SK-N-SH treated with all-trans-retinoic acid at 6 μM for 48 hours (cell line): ENCODE measurements at regions not wholly inside any gene's neighbourhood (a gene's known extent, or its start where the extent isn't known, plus 50 kb on each side); places are given as distances from the start of the nearest gene placed in this dataset.
"Not testable (repeated sequence)": the region's sequence is repeated elsewhere in the genome, so short reads cannot be mapped to it uniquely, and the experiment has no call there.

Experiments used
- ATAC-seq: fragments of 200-7000 bp; cut with Tn5 transposase; 3 replicates; pipeline ENCODE4 v1.9.1; 2020; ENCODE audit warnings: mild to moderate bottlenecking, moderate library complexity
- ARNTL ChIP-seq: fragments of 450-650 bp; formaldehyde crosslinking; IDR thresholded peaks from 2 replicates; pipeline ENCODE4 v1.5.0; 2020; ENCODE audit warnings: low read depth, mild to moderate bottlenecking, moderate library complexity, borderline replicate concordance
- BACH2 ChIP-seq: fragments of 250-450 bp; sonication (Bioruptor Pico); IDR thresholded peaks from 2 replicates; pipeline ENCODE4 v1.9.0; 2021; ENCODE audit warnings: mild to moderate bottlenecking, borderline replicate concordance
- ESRRG ChIP-seq: fragments of 250-450 bp; sonication (Bioruptor Pico); IDR thresholded peaks from 2 replicates; pipeline ENCODE4 v1.6.1; 2021; ENCODE audit warnings: mild to moderate bottlenecking
- GLIS3 ChIP-seq: fragments of 250-450 bp; sonication (Bioruptor Pico); IDR thresholded peaks from 2 replicates; pipeline ENCODE4 v1.5.0; 2020; ENCODE audit warnings: mild to moderate bottlenecking, moderate library complexity
- ISL1 ChIP-seq: fragments of 250-450 bp; sonication (Bioruptor Pico); IDR thresholded peaks from 2 replicates; pipeline ENCODE4 v2.1.2; 2022; ENCODE audit warnings: mild to moderate bottlenecking, moderate library complexity
- OSR1 ChIP-seq: fragments of 250-450 bp; sonication (Bioruptor Pico); IDR thresholded peaks from 2 replicates; pipeline ENCODE4 v1.8.0; 2022; ENCODE audit warnings: moderate library complexity, mild to moderate bottlenecking, inconsistent platforms
- PPARA ChIP-seq: fragments of 250-450 bp; sonication (Bioruptor Pico); IDR thresholded peaks from 2 replicates; pipeline ENCODE4 v1.5.0; 2020; ENCODE audit warnings: mild to moderate bottlenecking, borderline replicate concordance
- SNAI2 ChIP-seq: fragments of 250-450 bp; sonication (Bioruptor Pico); IDR thresholded peaks from 2 replicates; pipeline ENCODE4 v1.5.0; 2020; ENCODE audit warnings: mild to moderate bottlenecking, moderate library complexity
- TOX ChIP-seq: fragments of 250-450 bp; sonication (Bioruptor Pico); IDR thresholded peaks from 2 replicates; pipeline ENCODE4 v1.8.0; 2021; ENCODE audit warnings: mild to moderate bottlenecking, moderate library complexity, borderline replicate concordance
- ZFP30 ChIP-seq: fragments of 450-650 bp; formaldehyde crosslinking; IDR thresholded peaks from 2 replicates; pipeline ENCODE4 v1.5.0; 2022; ENCODE audit warnings: mild to moderate bottlenecking, moderate library complexity
- ZNF565 ChIP-seq: fragments of 450-650 bp; formaldehyde crosslinking; conservative IDR thresholded peaks from 2 replicates; pipeline ENCODE4 v1.5.0; 2020; ENCODE audit warnings: low read depth, mild to moderate bottlenecking, moderate library complexity
- ZNF70 ChIP-seq: fragments of 450-650 bp; formaldehyde crosslinking; IDR thresholded peaks from 2 replicates; pipeline ENCODE4 v1.5.0; 2020; ENCODE audit warnings: mild to moderate bottlenecking, moderate library complexity
- ZNF8 ChIP-seq: fragments of 450-650 bp; formaldehyde crosslinking; IDR thresholded peaks from 2 replicates; pipeline ENCODE4 v1.5.0; 2020; ENCODE audit warnings: mild to moderate bottlenecking, moderate library complexity
- TF ChIP-seq, protein P1 (sequence below): fragments of 250-450 bp; sonication (Bioruptor Pico); IDR thresholded peaks from 2 replicates; pipeline ENCODE4 v1.5.1; 2020; ENCODE audit warnings: low read depth, mild to moderate bottlenecking, moderate library complexity
- TF ChIP-seq, protein P2 (sequence below): fragments of 250-450 bp; sonication (Bioruptor Pico); IDR thresholded peaks from 2 replicates; pipeline ENCODE4 v1.8.0; 2021; ENCODE audit warnings: low read depth, mild to moderate bottlenecking, moderate library complexity, borderline replicate concordance
- TF ChIP-seq, protein P3 (sequence below): fragments of 250-450 bp; sonication (Bioruptor Pico); IDR thresholded peaks from 2 replicates; pipeline ENCODE4 v1.8.0; 2020; ENCODE audit warnings: mild to moderate bottlenecking, moderate library complexity, borderline replicate concordance

DNA sequence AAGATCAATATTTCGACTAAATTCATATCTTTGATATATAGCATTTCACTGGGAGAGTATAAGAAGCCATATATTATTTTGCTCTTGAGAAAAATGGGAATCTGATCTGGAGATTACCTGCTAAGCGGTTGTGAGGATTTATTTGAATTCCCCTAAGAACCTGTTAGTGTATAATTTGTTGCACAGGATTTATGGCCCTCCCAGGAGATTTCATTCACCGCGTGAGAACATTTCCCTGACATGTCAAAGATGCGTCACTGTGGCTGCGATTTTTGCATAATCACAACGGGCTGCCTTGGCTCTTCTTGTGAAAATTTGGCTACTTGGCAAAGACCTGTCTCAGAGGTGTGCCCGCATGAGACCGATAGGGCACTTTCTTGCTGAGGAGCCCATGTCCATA, 184.7 kb upstream of the PFKP start (continued):
- TF ChIP-seq ZFP30 (CRISPR knock-in tag) (no peak), ARNTL (CRISPR knock-in tag) (no peak), TOX (CRISPR knock-in tag) (no peak), PPARA (CRISPR knock-in tag) (no peak), ZNF8 (CRISPR knock-in tag) (no peak), ISL1 (CRISPR knock-in tag) (no peak)
- TF ChIP-seq, protein P1, sequence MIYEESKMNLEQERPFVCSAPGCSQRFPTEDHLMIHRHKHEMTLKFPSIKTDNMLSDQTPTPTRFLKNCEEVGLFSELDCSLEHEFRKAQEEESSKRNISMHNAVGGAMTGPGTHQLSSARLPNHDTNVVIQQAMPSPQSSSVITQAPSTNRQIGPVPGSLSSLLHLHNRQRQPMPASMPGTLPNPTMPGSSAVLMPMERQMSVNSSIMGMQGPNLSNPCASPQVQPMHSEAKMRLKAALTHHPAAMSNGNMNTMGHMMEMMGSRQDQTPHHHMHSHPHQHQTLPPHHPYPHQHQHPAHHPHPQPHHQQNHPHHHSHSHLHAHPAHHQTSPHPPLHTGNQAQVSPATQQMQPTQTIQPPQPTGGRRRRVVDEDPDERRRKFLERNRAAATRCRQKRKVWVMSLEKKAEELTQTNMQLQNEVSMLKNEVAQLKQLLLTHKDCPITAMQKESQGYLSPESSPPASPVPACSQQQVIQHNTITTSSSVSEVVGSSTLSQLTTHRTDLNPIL (CRISPR knock-in tag) = no peak

DNA sequence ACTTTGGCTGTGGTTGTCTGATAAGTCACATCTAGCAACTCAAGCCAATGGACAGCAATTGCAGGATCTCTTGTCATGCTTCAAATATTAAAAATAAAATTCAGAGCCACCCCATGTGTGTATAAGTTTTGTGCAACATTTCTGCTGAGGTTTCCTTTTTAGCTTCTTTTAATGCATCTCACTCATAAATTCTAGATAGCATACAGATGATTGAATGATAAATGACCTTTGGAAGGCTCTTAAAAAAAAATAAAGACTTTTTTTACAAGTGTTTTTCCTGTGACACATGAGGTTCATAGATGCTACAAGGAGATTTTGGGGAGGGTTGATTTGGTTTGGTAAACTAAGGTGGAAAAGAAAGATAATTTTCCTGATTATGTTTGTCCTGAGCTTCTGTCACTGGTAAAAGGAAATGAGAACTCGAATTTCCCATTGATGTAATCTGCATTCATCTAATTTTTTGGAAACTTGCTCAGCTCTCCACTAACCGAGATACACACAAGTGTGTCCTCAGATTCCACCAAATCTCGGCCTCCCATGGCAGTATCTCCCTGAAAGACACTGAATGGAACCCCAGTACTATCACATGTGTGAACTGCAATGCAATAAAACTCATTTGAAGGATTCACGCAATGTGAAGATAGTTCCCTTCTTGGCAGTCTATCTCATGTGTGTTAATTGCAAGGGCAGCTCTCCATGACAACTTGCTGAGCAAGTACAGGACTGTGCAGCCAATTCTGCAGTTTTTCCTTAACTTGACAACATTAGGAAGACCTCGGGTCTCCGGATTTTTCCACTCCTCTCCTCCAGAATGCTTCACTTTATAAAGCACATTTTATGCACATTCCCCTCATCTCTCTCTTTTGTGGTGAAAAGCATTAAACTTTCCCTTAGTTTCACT, 185.4 kb upstream of the PFKP start:
- TF ChIP-seq ISL1 (CRISPR knock-in tag) (no peak), GLIS3 (CRISPR knock-in tag) (no peak), SNAI2 (CRISPR knock-in tag) (no peak), BACH2 (CRISPR knock-in tag) (no peak), ZNF70 (CRISPR knock-in tag) (no peak), OSR1 (no peak), ZNF565 (CRISPR knock-in tag) (no peak), TOX (CRISPR knock-in tag) (no peak), ESRRG (CRISPR knock-in tag) (no peak)
- TF ChIP-seq, protein P2, sequence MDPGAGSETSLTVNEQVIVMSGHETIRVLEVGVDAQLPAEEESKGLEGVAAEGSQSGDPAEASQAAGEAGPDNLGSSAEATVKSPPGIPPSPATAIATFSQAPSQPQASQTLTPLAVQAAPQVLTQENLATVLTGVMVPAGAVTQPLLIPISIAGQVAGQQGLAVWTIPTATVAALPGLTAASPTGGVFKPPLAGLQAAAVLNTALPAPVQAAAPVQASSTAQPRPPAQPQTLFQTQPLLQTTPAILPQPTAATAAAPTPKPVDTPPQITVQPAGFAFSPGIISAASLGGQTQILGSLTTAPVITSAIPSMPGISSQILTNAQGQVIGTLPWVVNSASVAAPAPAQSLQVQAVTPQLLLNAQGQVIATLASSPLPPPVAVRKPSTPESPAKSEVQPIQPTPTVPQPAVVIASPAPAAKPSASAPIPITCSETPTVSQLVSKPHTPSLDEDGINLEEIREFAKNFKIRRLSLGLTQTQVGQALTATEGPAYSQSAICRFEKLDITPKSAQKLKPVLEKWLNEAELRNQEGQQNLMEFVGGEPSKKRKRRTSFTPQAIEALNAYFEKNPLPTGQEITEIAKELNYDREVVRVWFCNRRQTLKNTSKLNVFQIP (CRISPR knock-in tag) = no peak
- TF ChIP-seq, protein P1 (CRISPR knock-in tag) = no peak
- TF ChIP-seq, protein P3, sequence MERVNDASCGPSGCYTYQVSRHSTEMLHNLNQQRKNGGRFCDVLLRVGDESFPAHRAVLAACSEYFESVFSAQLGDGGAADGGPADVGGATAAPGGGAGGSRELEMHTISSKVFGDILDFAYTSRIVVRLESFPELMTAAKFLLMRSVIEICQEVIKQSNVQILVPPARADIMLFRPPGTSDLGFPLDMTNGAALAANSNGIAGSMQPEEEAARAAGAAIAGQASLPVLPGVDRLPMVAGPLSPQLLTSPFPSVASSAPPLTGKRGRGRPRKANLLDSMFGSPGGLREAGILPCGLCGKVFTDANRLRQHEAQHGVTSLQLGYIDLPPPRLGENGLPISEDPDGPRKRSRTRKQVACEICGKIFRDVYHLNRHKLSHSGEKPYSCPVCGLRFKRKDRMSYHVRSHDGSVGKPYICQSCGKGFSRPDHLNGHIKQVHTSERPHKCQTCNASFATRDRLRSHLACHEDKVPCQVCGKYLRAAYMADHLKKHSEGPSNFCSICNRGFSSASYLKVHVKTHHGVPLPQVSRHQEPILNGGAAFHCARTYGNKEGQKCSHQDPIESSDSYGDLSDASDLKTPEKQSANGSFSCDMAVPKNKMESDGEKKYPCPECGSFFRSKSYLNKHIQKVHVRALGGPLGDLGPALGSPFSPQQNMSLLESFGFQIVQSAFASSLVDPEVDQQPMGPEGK (CRISPR knock-in tag) = no peak
- no peak for ATAC-seq

DNA sequence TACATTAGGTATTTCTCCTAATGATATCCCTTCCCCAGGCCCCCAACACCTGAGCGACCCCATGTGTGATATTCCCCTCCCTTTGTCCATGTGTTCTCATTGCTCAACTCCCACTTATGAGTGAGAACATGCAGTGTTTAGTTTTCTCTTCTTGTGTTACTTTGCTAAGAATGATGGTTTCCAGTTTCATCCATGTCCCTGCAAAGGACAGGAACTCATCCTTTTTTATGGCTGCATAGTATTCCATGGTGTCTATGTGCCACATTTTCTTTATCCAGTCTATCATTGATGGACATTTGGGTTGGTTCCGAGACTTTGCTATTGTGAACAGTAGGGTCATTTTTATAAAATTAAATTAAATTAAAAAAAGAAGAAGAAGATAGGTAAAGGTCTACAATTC, 187.3 kb upstream of the PFKP start:
- not testable (repeated sequence) for ATAC-seq

DNA sequence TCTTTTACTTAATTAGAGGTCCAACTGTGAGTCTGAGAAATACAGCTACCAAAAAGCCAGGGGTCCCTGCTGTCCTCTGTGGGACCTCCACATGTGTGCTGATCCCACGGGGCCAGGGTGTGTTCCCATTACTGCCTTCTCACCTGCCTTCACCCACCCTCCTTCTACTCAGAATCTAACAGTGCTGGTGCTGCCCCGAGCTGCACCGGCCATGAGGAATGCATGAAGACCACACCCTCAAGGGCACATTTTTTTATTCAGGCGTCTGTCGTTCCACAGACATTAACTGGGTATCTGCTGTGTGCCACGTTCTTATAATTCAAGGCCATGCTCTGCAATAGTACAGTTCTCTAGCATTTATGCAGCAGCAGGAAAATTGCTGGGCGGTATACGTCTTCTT, 188.5 kb upstream of the PFKP start:
- TF ChIP-seq, protein P2 (CRISPR knock-in tag) = no peak
- TF ChIP-seq, protein P1 (CRISPR knock-in tag) = no peak
- TF ChIP-seq ARNTL (CRISPR knock-in tag) (no peak), ZNF565 (CRISPR knock-in tag) (no peak)
- TF ChIP-seq, protein P3 (CRISPR knock-in tag) = no peak
- no peak for ATAC-seq
